ENCODE measurements at regions not wholly inside any gene's neighbourhood (a gene's known extent, or its start where the extent isn't known, plus 50 kb on each side); places are given as distances from the start of the nearest gene placed in this dataset.

DNA sequence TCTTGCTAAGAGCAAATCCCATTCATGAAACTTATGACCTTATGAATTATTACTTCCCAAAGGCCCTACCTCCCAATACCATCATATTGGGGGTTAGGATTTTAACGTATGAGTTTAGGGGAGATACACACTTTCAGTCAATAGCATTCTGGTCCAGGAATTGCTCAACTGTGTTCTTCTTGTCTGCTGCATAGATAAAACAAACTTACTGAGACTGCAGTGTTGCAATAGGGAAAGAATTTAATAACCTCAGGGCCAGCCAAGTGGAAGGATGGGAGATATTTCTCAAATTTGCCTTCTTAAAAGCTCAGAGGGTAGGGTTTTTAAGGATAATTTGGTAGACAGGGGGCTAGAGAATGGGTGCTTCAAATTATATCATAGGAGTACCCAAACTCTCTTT, 625.8 kb downstream of the OTOL1 start:
- DNase-seq (ENCODE audit: low spot score): no peak
- TF ChIP-seq, protein P1, sequence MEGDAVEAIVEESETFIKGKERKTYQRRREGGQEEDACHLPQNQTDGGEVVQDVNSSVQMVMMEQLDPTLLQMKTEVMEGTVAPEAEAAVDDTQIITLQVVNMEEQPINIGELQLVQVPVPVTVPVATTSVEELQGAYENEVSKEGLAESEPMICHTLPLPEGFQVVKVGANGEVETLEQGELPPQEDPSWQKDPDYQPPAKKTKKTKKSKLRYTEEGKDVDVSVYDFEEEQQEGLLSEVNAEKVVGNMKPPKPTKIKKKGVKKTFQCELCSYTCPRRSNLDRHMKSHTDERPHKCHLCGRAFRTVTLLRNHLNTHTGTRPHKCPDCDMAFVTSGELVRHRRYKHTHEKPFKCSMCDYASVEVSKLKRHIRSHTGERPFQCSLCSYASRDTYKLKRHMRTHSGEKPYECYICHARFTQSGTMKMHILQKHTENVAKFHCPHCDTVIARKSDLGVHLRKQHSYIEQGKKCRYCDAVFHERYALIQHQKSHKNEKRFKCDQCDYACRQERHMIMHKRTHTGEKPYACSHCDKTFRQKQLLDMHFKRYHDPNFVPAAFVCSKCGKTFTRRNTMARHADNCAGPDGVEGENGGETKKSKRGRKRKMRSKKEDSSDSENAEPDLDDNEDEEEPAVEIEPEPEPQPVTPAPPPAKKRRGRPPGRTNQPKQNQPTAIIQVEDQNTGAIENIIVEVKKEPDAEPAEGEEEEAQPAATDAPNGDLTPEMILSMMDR (IDR thresholded peaks at IDR 0.05; ENCODE audit: borderline replicate concordance, control extremely low read depth, extremely low read depth, insufficient read depth, missing control alignments): no peak
- in situ Hi-C loops (cut with MboI; ENCODE audit: low sequenced_read_pairs, unreplicated experiment): no loop called here

DNA sequence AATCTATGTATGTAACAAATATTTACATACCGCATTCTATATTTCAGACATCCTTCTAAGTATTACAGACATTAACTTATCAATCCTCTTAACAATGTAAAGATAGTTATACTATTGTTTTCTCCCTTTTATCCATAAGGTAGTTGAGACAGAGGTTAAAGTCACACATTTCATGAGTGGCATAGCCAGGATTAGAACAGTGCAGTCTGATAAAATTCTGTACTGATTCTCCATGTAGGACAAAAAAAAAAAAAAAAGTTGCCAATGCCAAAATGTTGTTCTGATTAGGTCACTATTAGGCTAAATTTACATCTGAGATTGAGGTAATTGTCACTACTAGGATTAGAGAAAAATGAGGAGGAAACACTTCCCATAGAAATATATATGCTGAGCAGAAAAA, 629.2 kb downstream of the OTOL1 start:
- TF ChIP-seq, protein P1 (IDR thresholded peaks at IDR 0.05; ENCODE audit: borderline replicate concordance, control extremely low read depth, extremely low read depth, insufficient read depth, missing control alignments): no peak
- in situ Hi-C loops (cut with MboI; ENCODE audit: low sequenced_read_pairs, unreplicated experiment): no loop called here
- no peak for DNase-seq (ENCODE audit: low spot score)

DNA sequence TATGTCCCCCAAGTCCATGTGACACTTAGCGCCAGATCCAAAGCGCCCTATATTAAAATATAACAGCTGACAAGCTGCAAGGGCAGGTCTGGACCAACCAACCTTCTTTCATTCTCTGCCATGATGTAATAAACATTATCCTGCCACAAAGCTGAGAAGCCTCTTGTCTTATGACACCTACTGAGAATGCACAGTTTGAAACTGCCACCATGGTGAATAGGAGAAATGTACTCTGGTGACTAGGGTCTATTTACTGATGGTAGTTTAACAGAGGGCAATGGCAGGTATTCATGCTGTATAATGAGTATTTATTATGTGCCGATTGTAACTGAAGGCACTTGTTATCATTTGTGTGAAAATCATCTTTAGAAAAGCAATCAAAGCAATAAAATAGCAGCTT, 634.0 kb downstream of the OTOL1 start:
- DNase-seq (ENCODE audit: low spot score): no peak
- in situ Hi-C loops (cut with MboI; ENCODE audit: low sequenced_read_pairs, unreplicated experiment): no loop called here
- TF ChIP-seq, protein P1 (IDR thresholded peaks at IDR 0.05; ENCODE audit: borderline replicate concordance, control extremely low read depth, extremely low read depth, insufficient read depth, missing control alignments): no peak

DNA sequence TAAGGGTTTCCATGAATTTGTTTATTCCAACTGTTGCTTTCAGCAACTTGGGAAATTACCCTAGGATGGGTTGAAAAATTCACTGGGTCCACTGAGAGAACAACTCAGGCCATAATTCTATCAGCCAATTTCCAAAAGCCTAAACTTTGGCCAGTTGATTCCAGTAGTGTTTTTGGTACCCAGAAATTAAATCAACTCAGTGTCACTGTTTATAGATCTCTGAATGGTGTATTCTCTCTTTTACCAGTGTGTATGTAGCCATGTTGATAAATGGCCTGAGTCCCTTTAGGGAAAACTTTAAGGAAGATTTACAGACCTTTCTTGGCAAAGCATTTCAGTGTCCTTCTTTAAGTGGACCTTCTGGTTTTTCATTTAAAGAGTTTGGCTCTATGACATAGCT, 636.4 kb downstream of the OTOL1 start:
- TF ChIP-seq, protein P1 (IDR thresholded peaks at IDR 0.05; ENCODE audit: borderline replicate concordance, control extremely low read depth, extremely low read depth, insufficient read depth, missing control alignments): no peak
- DNase-seq (ENCODE audit: low spot score): no peak
- in situ Hi-C loops (cut with MboI; ENCODE audit: low sequenced_read_pairs, unreplicated experiment): no loop called here

DNA sequence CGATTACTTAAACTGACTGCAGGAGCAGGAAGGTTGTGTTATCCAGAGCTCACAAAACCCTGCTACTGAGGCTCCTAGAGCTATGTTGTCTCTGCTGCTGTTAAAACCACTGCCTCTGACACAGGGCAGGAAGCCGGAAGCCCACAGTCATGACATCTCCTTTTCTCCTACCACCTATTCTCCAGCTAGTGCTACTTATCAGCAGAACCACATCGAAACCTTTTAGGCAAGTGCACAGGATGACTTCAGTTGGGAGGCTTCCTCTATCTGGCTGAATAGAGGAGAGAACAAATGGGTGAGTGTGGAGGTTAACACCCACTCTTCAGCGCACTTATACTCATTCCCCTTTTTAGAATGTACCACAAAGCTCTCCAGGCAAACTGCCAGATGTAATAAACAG, 638.0 kb downstream of the OTOL1 start:
- in situ Hi-C loops (cut with MboI; ENCODE audit: low sequenced_read_pairs, unreplicated experiment): no loop called here
- no peak for DNase-seq (ENCODE audit: low spot score)
- TF ChIP-seq, protein P1 (IDR thresholded peaks at IDR 0.05; ENCODE audit: borderline replicate concordance, control extremely low read depth, extremely low read depth, insufficient read depth, missing control alignments): no peak

DNA sequence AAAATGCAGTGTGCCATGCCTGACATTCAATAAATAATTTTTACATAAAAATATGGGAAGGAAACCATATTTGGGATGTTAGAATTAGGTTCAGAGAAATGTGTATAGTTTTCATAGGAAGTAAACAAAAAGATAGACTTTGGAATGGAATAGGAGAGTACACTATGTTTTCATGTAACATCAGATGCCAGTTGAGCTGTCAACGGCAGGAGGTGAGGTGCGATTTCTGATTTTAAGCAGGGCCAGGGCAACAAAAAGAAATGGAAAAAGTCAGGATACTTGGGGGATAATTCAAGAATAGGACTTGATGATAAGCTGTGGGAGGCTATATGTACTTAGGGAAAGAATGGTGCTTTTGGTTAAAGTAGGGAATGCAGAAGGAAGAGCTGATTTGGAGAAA, 639.5 kb downstream of the OTOL1 start:
- TF ChIP-seq, protein P1 (IDR thresholded peaks at IDR 0.05; ENCODE audit: borderline replicate concordance, control extremely low read depth, extremely low read depth, insufficient read depth, missing control alignments): no peak
- DNase-seq (ENCODE audit: low spot score): no peak
- in situ Hi-C loops (cut with MboI; ENCODE audit: low sequenced_read_pairs, unreplicated experiment): no loop called here

DNA sequence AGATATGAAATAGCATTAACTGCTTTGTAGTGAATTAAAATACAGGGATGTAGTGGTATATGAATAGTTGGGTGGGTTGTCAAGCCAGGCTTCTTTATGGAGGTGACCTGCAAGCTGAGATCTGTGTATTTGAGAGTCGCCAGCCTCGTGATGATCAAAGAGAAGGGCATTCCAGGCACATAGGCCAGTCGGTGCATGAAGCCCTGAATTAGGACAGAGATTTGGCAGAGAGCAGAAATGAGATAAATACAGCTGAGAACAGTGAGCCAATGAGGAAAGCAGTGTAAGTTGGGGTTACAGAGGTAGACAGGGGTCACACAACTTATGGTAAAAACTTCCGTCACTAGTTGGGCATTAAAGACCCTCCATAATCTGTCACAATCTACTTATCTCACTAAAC, 641.9 kb downstream of the OTOL1 start:
- TF ChIP-seq, protein P1 (IDR thresholded peaks at IDR 0.05; ENCODE audit: borderline replicate concordance, control extremely low read depth, extremely low read depth, insufficient read depth, missing control alignments): no peak
- no peak for DNase-seq (ENCODE audit: low spot score)
- in situ Hi-C loops (cut with MboI; ENCODE audit: low sequenced_read_pairs, unreplicated experiment): no loop called here

All from GM13976 (cell line).